Activated CD8-positive, alpha-beta memory T cell treated with anti-CD3 and anti-CD28 coated beads for 36 hours (primary cell): ENCODE measurements at regions not wholly inside any gene's neighbourhood (a gene's known extent, or its start where the extent isn't known, plus 50 kb on each side); places are given as distances from the start of the nearest gene placed in this dataset.
"Not testable (repeated sequence)": the region's sequence is repeated elsewhere in the genome, so short reads cannot be mapped to it uniquely, and the experiment has no call there.

Experiments used
- CTCF ChIA-PET: fragments of 350-600 bp; sonication (Branson Sonifier 250); formaldehyde crosslinking; loops from one replicate; lab custom pipeline; 2021; ENCODE audit warnings: antibody characterized with exemption; lab: Charles Lee
- POLR2A ChIA-PET: fragments of 350-600 bp; sonication (Branson Sonifier 250); formaldehyde crosslinking; loops from one replicate; lab custom pipeline; 2021; ENCODE audit warnings: antibody characterized with exemption; lab: Charles Lee

DNA sequence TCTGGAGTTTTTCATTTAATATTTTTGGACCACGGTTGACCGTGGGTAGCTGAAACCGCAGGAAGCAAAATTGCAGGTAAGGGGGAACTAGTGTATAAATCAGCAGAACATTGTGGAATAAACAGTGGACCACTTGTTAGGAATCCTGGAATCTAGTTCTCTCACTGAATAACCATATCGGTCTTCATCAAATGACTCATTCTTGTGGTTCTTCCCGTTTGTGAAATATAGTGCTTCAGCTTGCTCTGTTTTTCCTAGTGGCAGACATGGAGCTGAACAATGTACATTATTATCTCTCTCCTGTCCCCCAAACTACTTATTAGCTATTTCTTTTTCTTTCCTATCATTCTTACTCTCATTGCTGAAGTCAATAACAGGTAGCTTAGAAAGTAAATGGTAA lies 61.9 kb downstream of the HSPA13 start:
- CTCF ChIA-PET = no interaction called here
- POLR2A ChIA-PET = no interaction called here

DNA sequence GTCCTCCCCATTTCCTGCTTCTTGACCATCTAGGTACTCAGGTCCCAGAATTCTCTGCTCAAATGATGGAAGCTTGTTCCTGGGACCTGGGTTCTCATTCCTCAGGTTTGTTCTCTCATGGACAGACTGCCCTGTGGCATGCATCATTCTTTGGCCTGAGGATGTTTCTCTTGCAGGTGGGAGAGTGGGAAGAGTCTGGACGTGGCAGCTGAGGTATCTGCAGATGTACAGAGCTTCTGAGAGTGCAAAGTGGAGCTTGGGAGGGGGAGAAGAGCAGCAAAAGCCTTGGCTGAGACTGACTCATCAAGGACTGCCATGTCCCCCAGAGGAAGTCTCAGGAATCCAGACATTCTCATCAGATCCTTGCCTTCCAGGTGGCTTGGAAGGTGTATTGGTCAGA lies 63.1 kb downstream of the HSPA13 start:
- POLR2A ChIA-PET = no interaction called here
- CTCF ChIA-PET = no interaction called here

GRCh38 chr21:14318578-14318977 lies 64.4 kb downstream of the HSPA13 start:
- ChIA-PET POLR2A (no interaction called here), CTCF (no interaction called here)

DNA sequence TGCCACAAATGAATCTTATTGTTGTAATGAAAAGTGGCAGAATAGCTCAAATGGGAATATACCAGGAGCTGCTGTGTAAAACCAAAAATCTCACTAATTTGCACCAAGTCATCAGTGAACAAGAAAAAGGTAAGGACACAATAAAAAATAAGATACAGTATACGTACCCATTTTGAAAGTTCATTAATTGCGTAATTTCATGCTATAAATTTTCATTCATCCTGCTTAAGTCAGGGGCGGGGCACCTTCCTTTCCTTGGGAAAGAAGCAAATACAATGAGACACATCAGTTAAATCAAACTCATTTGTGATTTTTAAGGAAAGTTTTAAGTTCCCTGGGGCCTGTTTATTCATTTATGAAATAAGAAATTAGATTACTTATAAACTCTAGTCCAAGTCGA lies 65.4 kb downstream of the HSPA13 start:
- ChIA-PET CTCF (no interaction called here), POLR2A (no interaction called here)

- CTCF ChIA-PET = no interaction called here
Measured at GRCh38 chr21:14313300-14313699, 69.6 kb downstream of the HSPA13 start.

GRCh38 chr21:14312871-14313270 lies 70.1 kb downstream of the HSPA13 start:
- ChIA-PET CTCF (no interaction called here), POLR2A (no interaction called here)

More at GRCh38 chr21:14313300-14313699, 69.6 kb downstream of the HSPA13 start:
- POLR2A ChIA-PET = no interaction called here

GRCh38 chr21:14308234-14308633 lies 74.7 kb downstream of the HSPA13 start:
- CTCF ChIA-PET = no interaction called here

GRCh38 chr21:14306126-14306907 lies 76.6 kb downstream of the HSPA13 start:
- ChIA-PET CTCF (no interaction called here), POLR2A (no interaction called here)

More at GRCh38 chr21:14308234-14308633, 74.7 kb downstream of the HSPA13 start:
- POLR2A ChIA-PET = no interaction called here

DNA sequence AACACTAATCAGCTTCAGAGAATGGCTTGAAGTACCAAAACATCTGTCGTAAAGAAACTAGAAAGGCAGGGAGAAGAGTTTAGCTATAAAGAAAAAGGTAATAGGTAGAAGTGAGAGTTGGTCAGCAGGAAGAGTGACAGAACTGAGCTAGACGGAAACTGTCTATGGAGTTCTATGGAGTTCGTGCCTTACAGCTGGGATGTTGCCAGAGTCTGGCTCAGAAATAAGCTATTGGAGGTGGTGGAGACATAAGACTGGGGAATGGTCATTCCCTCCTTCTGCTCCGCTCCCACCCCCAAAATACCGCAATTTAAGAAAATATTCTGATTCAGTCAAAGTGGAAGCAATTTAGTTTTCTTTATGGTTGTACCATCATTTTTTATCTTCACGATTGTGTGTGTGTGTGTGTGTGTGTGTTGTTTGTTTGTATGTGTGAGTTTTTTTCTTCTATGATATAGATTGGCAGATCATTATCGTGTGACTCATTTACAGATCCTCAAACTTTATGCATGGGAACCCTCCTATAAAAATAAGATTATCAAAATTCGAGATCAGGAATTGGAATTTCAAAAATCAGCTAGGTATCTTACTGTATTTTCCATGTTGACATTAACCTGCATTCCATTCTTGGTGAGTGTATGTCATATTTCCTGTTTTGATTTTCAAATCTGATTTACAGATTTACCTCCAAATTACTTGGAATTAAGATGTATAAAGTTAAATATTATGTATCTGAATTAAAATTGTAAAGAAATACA lies 79.0 kb downstream of the HSPA13 start:
- POLR2A ChIA-PET = no interaction called here
- CTCF ChIA-PET = interaction anchor here (0.7 kb wide), 1 partner anchor 44 kb away, joined by 3 read pairs; no protein-coding TSS in a partner anchor

- CTCF ChIA-PET = no interaction called here
Measured at GRCh38 chr21:14300074-14300473, 82.9 kb downstream of the HSPA13 start.

DNA sequence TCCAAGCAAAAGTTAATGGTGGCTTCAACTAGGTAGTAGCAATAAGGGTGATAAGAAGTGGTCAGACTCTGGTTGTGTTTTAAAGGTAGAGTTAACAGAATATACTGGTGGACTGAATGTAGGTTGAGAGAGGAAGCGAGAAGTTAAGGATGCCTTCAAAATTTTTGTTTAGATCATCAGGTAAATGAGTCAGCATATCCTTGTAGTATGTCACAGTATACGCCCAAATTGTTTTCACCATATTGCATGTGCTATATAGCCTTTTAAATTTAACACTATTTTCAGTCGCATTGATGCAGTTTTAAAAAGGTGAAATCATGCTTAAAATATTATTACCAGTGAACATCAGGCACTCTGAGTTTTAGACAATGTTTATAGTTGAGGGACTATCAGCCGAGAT lies 74.6 kb downstream of the RBM11 start:
- CTCF ChIA-PET = no interaction called here
- POLR2A ChIA-PET = no interaction called here

More at GRCh38 chr21:14300074-14300473, 82.9 kb downstream of the HSPA13 start:
- POLR2A ChIA-PET = no interaction called here

- CTCF ChIA-PET = no interaction called here
Measured at GRCh38 chr21:14288922-14289321, 73.0 kb downstream of the RBM11 start.

DNA sequence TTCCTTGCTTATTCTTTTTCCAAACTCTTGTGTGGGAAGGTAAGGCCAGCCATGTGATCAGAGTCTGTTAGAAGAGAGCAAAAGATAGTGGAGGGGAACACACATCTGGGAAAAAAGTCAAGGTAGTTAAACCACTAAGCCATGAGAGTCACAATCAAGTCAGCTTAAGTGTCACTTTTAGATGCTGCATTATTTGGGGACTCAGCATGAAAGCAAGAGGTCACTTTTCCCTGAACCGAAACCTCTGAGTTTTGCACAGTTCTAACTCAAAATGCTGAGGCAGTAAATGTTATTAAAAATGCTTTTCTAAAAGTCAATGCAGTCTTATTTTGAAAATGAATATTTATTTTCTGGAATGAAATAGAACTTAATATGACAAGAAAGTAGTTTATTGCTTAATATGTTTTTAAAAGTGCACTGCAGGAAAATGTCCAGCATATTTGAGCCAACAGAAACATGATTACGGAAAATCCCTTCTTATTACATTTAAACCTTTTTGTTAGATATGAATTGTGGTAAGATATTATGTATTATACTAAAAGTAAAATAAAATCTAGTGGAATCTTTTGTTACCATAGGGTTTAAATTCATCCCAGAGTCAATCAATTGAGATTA lies 69.3 kb downstream of the RBM11 start:
- ChIA-PET POLR2A (no interaction called here), CTCF (no interaction called here)

More at GRCh38 chr21:14288922-14289321, 73.0 kb downstream of the RBM11 start:
- POLR2A ChIA-PET = no interaction called here

DNA sequence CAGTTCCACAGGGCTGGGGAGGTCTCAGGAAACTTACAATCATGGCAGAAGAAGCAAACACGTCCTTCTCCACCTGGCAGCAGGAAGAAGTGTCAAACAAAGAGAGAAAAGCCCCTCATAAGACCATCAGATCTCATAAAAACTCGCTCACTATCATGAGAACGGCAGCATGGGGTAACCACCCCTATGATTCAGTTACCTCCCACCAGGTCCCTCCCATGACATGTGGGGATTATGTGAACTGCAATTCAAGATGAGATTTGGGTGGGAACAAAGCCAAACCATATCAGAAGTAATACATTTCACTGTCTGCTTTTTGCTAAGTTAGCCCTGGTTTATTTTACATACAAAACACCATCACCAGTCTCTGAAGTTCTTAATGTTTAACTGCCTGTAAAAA lies 68.5 kb downstream of the RBM11 start:
- ChIA-PET CTCF (no interaction called here), POLR2A (no interaction called here)

DNA sequence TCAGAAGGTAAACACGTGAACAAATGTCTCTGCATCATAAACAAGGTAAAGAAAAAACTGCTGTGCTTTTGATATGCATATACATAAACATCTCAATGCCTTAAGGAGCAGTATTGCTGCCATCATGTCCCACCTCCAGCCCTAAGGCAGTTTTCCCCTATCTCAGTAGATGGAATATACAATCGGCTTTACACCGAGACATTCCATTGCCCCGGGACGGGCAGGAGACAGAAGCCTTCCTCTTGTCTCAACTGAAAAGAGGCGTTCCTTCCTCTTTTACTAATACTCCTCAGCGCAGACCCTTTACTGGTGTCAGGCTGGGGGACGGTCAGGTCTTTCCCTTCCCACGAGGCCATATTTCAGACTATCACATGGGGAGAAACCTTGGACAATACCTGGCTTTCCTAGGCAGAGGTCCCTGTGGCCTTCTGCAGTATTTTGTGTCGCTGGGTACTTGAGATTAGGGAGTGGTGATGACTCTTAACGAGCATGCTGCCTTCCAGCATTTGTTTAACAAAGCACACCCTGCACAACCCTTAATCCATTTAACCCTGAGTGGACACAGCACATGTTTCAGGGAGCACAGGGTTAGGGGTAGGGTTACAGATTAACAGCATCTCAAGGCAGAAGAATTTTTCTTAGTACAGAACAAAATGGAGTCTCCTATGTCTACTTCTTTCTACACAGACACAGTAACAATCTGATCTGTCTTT lies 65.4 kb downstream of the RBM11 start:
- POLR2A ChIA-PET, CTCF ChIA-PET: not testable (repeated sequence)
